Testis (tissue), 2 donors: ENCODE measurements at regions not wholly inside any gene's neighbourhood (a gene's known extent, or its start where the extent isn't known, plus 50 kb on each side); places are given as distances from the start of the nearest gene placed in this dataset.

Experiments used
- DNase-seq: peaks from one replicate; pipeline ENCODE4 v3.0.0-alpha.2; 2019
- H3K27ac ChIP-seq, 2 donors: fragments of 200-600 bp; sonication (generic); one replicate each; pipeline ENCODE4 v1.5.1; 2019
- H3K27me3 ChIP-seq: fragments of 200-600 bp; sonication (generic); one replicate; pipeline ENCODE4 v1.5.1; 2019
- H3K36me3 ChIP-seq: fragments of 200-600 bp; sonication (generic); one replicate; pipeline ENCODE4 v1.5.1; 2017; ENCODE audit warnings: low read depth; ENCODE audit errors: missing control alignments
- H3K4me1 ChIP-seq: fragments of 200-600 bp; sonication (generic); one replicate; pipeline ENCODE4 v1.5.1; 2019
- H3K4me3 ChIP-seq, 2 donors: fragments of 200-600 bp; sonication (generic); one replicate each; pipeline ENCODE4 v1.5.1; 2017 to 2019
- H3K9me3 ChIP-seq: fragments of 200-600 bp; sonication (generic); one replicate; pipeline ENCODE4 v1.5.1; 2017
- POLR2A ChIP-seq: fragments of 450-650 bp; IDR thresholded peaks from one replicate; pipeline ENCODE4 v1.6.1; 2017; ENCODE audit warnings: antibody characterized with exemption, mild to moderate bottlenecking, moderate library complexity
- WGBS, 2 donors: methylation state at CpG; one replicate each; pipeline ENCODE4 v1.1.5; 2018; 5-methylcytosine and 5-hydroxymethylcytosine counted together
- intact Hi-C: fragments of 100-400 bp; cut with DNase I; formaldehyde crosslinking; loops from one replicate; pipeline ENCODE4 v1.15.1; 2023; ENCODE audit warnings: low total_unique reads
- TF ChIP-seq, protein P1 (sequence below), 3 experiments: fragments of 450-650 bp in 2 of 3; fragments of 200-600 bp in 1 of 3; sonication (generic) in 1 of 3; IDR thresholded peaks; one replicate each; pipeline ENCODE4 v1.5.1; 2016 to 2019; ENCODE audit warnings: antibody characterized with exemption in 3 of 3, mild to moderate bottlenecking in 2 of 3, moderate library complexity in 1 of 3

DNA sequence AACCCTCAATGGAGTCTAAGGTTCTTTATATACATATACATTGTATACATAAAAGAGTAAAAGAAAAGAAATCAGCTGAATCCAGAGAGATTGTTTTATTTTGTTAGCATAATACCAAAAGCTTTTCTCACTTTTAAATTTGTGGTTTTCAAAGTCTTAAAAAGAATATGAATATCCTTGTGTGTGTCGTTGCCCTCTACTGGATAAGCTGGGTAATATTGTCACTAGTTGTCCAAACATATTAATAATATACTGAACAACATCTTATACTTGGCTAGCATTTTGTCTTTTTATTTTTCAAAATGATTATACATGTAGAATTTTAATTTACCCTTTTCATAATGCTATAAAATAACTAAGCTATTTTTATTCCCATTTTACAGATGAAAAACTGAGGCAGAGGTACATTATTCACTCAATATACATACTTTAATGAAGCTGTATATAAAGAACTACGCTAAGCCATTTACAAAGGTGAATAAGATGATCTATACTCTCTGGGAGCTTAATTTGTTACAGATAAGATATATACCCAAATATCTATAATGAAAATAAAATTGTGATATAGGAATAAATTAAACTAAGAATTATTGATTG, 531.7 kb downstream of the TFAP2B start:
- Histone ChIP-seq H3K4me3 (no peak overlapping the region), H3K27ac (no peak overlapping the region), H3K4me1 (no peaks in the 10 kb centered on the region), H3K36me3 (no peaks in the 10 kb centered on the region), H3K9me3 (no peaks in the 10 kb centered on the region), H3K27me3 (no peaks in the 10 kb centered on the region)
- 82 to 86% methylated on average over 2 of the region's 2 CpGs for WGBS, 2 donors
- TF ChIP-seq, protein P1, sequence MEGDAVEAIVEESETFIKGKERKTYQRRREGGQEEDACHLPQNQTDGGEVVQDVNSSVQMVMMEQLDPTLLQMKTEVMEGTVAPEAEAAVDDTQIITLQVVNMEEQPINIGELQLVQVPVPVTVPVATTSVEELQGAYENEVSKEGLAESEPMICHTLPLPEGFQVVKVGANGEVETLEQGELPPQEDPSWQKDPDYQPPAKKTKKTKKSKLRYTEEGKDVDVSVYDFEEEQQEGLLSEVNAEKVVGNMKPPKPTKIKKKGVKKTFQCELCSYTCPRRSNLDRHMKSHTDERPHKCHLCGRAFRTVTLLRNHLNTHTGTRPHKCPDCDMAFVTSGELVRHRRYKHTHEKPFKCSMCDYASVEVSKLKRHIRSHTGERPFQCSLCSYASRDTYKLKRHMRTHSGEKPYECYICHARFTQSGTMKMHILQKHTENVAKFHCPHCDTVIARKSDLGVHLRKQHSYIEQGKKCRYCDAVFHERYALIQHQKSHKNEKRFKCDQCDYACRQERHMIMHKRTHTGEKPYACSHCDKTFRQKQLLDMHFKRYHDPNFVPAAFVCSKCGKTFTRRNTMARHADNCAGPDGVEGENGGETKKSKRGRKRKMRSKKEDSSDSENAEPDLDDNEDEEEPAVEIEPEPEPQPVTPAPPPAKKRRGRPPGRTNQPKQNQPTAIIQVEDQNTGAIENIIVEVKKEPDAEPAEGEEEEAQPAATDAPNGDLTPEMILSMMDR (IDR thresholded peaks at IDR 0.05), result peak in 1 of 3 experiments; percentile 50
- no peak for TF ChIP-seq POLR2A
- DNase-seq, result no peak
- intact Hi-C loops, result no loop called here

DNA sequence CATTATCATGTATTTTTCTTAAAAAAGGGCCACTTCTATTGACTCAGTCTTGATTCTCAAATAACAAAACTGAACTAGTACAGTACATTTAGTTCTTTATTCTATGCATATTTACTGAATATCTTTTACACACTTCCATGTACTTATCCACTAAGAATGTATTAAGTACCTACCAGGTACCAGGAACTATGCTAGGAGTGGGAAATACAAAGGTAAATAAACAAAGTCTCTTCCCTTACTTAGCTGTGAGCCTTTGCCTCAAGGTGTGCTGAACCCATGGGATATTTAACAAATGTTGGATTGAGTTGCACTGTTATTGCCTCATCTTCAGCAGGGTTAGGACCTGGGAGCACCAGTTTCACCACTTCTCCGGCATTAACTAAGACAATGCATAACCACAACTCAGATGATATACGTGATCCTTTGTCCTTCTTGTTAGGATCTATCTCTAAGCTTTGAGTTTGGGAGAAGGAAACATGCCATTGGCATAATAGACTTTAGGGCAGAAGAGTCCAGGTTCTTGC, 533.9 kb downstream of the TFAP2B start:
- no peaks in the 10 kb centered on the region for H3K9me3 ChIP-seq
- H3K27me3 ChIP-seq, result no peaks in the 10 kb centered on the region
- H3K36me3 ChIP-seq, result no peaks in the 10 kb centered on the region
- H3K4me3 ChIP-seq, result no peak overlapping the region
- H3K4me1 ChIP-seq, result no peaks in the 10 kb centered on the region
- TF ChIP-seq, protein P1 (IDR thresholded peaks at IDR 0.05), result no peak
- TF ChIP-seq POLR2A, result no peak
- 87 to 100% methylated on average over 2 of the region's 2 CpGs for WGBS, 2 donors
- H3K27ac ChIP-seq, result no peak overlapping the region
- no peak for DNase-seq
- intact Hi-C loops, result no loop called here

DNA sequence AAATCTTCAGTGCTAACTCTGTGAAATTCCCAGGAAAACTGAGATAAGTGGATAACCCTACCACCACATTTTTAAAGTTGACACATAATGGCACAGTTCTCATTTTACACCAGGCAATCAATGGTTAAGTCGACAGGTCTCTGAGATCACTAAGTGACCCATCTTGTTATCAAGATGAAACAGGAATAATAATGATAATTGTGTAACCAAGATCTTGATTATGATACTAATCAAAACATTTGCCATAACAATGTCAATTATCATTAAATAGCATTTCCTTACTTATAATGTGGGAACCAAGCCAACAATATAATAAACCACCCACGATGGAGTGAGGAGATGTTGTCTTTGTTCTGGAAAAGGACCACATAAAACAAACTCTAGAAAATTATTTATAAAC, 541.6 kb downstream of the TFAP2B start:
- Histone ChIP-seq H3K36me3 (no peaks in the 10 kb centered on the region), H3K27me3 (no peaks in the 10 kb centered on the region), H3K27ac (no peak overlapping the region), H3K4me3 (no peak overlapping the region), H3K4me1 (no peaks in the 10 kb centered on the region), H3K9me3 (no peaks in the 10 kb centered on the region)
- DNase-seq, result no peak
- WGBS, 2 donors, result 55 to 62% methylated on average over 2 of the region's 2 CpGs
- TF ChIP-seq, protein P1 (IDR thresholded peaks at IDR 0.05), result no peak
- TF ChIP-seq POLR2A, result no peak
- intact Hi-C loops, result no loop called here

DNA sequence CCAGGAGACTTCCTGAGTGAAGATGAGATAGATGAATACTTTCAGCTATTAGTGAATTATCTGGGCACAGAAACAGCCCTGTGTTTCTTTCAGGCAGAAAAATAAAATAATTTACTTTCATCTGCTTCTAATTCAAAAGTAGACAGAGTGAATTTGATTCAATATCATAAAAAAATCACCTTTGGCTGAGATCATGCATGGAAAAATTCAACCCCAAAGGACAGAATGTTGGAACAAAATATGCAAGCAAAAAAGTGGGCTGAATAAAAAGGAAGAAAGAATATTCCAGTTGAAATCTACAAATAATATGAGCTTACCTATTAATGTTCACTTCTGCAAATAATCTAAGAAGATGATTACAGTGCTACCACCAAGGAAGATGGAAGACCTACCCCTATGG, 546.9 kb downstream of the TFAP2B start:
- Histone ChIP-seq H3K4me1 (no peaks in the 10 kb centered on the region), H3K4me3 (no peak overlapping the region), H3K27ac (no peak overlapping the region), H3K9me3 (no peaks in the 10 kb centered on the region), H3K27me3 (no peaks in the 10 kb centered on the region), H3K36me3 (no peaks in the 10 kb centered on the region)
- intact Hi-C loops, result no loop called here
- no peak for DNase-seq
- no peak for TF ChIP-seq POLR2A
- TF ChIP-seq, protein P1 (IDR thresholded peaks at IDR 0.05), result no peak

DNA sequence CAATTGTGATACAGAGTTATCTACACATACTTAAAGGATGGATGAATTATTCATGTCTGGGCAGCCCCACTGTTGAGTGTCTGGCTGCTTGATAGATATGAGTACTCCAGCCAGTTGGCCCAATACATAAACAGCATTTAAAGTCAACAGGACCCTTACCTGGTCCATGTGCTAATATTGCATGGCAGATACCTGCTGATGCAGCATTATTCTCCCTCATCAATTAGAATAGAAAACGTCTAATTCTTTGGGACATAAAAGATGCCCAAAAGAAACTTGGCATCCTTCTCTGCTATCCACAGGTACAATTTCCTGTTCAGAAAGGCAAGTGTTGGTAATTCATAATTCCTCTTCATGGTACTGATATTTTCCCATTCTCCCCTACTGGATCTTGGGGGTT, 550.8 kb downstream of the TFAP2B start:
- Histone ChIP-seq H3K9me3 (no peaks in the 10 kb centered on the region), H3K36me3 (no peaks in the 10 kb centered on the region), H3K4me3 (no peak overlapping the region), H3K27ac (no peak overlapping the region), H3K27me3 (no peaks in the 10 kb centered on the region), H3K4me1 (no peaks in the 10 kb centered on the region)
- WGBS, 2 donors, result 74 to 82% methylated on average over 1 of the region's 1 CpG
- no peak for DNase-seq
- TF ChIP-seq, protein P1 (IDR thresholded peaks at IDR 0.05), result no peak
- no peak for TF ChIP-seq POLR2A
- intact Hi-C loops, result no loop called here
